Activated naive CD8-positive, alpha-beta T cell (primary cell): ENCODE measurements at regions not wholly inside any gene's neighbourhood (a gene's known extent, or its start where the extent isn't known, plus 50 kb on each side); places are given as distances from the start of the nearest gene placed in this dataset.
"Not testable (repeated sequence)": the region's sequence is repeated elsewhere in the genome, so short reads cannot be mapped to it uniquely, and the experiment has no call there.

Experiments used
- H3K27ac Mint-ChIP-seq: one replicate; pipeline ENCODE4 v1.8.0; 2021; ENCODE audit warnings: mixed read lengths
- H3K27me3 Mint-ChIP-seq: one replicate; pipeline ENCODE4 v1.8.0; 2021; ENCODE audit warnings: mixed read lengths
- H3K36me3 Mint-ChIP-seq: one replicate; pipeline ENCODE4 v1.8.0; 2021; ENCODE audit warnings: mixed read lengths
- H3K4me1 Mint-ChIP-seq: one replicate; pipeline ENCODE4 v1.8.0; 2021; ENCODE audit warnings: low read depth, mixed read lengths
- H3K4me3 Mint-ChIP-seq: one replicate; pipeline ENCODE4 v1.8.0; 2021; ENCODE audit warnings: mild to moderate bottlenecking, mixed read lengths
- H3K9me3 Mint-ChIP-seq: one replicate; pipeline ENCODE4 v1.8.0; 2021; ENCODE audit warnings: low read depth, mixed read lengths

DNA sequence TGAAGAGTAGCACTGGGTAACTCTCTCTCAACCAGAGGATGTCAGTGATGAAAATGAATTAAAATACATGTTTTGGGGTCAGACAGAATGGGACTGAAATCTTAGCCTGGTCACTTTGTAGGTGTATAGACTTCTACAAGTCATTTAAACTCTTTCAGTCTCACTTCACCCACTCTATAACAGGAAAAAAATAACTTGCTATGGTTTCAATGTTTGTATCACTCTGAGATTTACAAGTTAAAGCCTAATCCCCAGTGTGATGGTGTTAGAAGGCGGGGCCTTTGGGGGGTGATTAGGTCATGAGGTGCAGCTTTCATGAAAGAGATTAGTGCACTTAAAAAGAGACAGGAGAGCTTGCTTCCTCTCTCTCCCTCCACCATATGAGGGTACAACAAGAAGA lies 134.8 kb downstream of the INHBA start:
- Mint-ChIP-seq H3K27ac (no peak overlapping the region), H3K4me3 (no peak overlapping the region), H3K36me3 (no peaks in the 10 kb centered on the region), H3K4me1 (no peaks in the 10 kb centered on the region), H3K9me3 (peaks cover 8% of the 10 kb centered on the region), H3K27me3 (no peaks in the 10 kb centered on the region)

DNA sequence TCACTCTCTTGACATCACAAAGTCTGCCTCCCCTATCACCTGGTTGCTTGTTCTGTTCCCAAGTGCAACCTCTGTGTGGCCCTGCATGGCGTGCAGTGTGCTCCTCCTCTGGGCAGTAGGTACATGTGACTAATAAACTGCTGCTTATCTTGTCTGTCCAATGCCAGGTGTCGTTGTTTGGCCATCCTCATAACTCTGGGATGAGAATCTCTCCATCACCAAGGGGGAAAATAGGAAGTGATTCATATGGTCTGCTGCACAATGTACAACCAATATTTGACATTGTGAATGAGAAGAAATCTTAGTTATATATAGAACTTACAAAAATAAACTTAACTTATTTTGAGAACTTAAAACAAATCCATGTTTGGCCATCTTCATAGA lies 135.2 kb downstream of the INHBA start:
- Mint-ChIP-seq H3K27me3 (no peaks in the 10 kb centered on the region), H3K4me1 (no peaks in the 10 kb centered on the region), H3K36me3 (no peaks in the 10 kb centered on the region), H3K27ac (no peak overlapping the region), H3K9me3 (peaks cover 10% of the 10 kb centered on the region), H3K4me3 (no peak overlapping the region)

DNA sequence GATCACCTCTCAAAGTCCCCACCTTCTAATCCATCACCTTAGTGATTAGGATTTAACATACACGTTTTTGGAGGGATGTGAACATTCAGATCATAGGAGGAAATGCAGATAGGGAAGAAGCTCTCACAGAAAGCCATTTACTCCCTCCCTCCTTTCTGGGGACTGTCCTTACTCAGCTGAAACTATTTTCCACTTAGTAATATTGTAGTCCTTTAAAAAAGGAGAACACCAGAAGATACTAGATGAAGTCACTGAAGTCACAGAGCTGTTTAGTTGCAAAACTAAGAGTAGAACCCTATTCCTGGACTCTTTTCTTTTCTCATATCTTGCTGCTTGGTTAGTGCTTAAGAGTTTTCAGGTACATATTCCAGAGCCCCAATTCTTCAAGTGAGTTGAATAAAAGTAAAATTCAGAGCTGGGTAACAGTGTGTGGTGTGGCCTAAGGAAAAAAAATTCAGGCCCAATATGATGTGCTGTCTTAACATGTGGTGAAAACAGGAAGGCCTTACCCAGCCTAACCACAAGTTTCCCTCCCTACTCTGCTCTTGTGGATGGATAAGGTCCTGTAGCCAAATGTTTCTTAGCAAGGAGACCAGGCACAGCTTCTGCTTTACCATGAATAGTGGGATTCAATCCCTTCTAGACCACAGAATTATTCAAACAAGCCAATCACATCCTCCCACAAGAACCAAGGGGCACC lies 135.7 kb downstream of the INHBA start:
- no peaks in the 10 kb centered on the region for H3K4me1 Mint-ChIP-seq
- no peaks in the 10 kb centered on the region for H3K27me3 Mint-ChIP-seq
- no peak overlapping the region for H3K27ac Mint-ChIP-seq
- H3K4me3 Mint-ChIP-seq, result no peak overlapping the region
- peaks cover 12% of the 10 kb centered on the region for H3K9me3 Mint-ChIP-seq
- H3K36me3 Mint-ChIP-seq, result no peaks in the 10 kb centered on the region

DNA sequence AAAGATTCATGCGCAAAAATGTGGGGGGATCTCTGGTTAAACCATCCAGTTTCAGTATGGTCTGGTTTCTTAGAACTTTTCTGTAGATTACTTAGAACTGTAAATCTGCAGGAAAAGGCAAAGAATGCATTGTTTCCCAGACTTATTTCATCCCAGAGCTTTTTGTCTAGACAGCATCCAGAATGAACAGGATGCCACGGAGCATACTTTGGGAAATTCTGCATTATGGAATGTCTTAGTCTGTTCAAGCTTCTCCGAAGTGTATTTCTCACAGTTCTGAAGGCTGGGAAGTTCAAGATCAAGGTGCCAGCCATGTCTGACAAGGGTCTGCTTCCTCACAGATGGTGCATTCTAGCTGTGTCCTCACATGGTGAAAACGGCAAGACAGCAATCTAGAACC lies 136.3 kb downstream of the INHBA start:
- Mint-ChIP-seq H3K27me3 (no peaks in the 10 kb centered on the region), H3K4me3 (no peak overlapping the region), H3K36me3 (no peaks in the 10 kb centered on the region), H3K9me3 (peaks cover 12% of the 10 kb centered on the region), H3K4me1 (no peaks in the 10 kb centered on the region), H3K27ac (no peak overlapping the region)

DNA sequence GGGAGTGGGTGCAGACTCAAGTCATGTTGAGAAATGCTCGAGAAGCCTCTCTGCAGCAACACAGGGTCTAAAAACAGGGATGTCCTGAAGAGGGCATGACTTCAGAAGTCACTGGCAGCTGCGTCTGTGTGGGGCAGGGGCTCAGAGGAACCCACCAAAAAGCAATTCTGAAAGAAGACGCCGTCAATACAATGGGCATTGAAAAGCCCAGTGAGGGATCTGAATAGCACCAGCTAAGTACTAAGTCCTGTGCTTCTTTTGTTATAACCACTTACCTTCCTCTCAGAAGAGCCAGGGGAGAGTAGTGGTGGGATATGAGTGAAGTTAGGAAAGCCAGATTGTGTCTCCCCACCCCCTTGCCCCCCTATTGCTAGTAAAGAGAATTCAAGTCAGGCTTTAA lies 137.2 kb downstream of the INHBA start:
- no peaks in the 10 kb centered on the region for H3K4me1 Mint-ChIP-seq
- H3K27me3 Mint-ChIP-seq, result no peaks in the 10 kb centered on the region
- no peak overlapping the region for H3K27ac Mint-ChIP-seq
- H3K4me3 Mint-ChIP-seq, result no peak overlapping the region
- peaks cover 4% of the 10 kb centered on the region for H3K9me3 Mint-ChIP-seq
- no peaks in the 10 kb centered on the region for H3K36me3 Mint-ChIP-seq

DNA sequence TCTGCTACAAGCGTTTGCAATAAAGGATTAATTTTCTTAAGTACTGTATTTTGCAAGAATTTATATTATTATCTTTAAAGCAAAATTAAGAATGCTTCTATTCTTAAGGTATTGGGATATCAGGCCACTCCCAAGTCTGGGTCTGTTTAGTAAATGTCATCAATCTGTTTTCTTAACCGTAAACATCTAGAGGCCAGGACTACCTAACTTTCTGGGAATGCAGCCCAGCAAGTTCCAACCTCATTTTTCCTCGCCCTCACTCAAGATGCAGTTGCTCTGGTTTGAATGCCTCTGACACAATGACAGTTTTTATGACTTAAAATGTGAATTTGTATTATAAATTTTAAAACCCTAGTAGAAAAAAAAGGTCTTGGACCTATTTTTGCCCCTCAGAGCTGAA lies 143.5 kb downstream of the INHBA start:
- no peak overlapping the region for H3K4me3 Mint-ChIP-seq
- no peaks in the 10 kb centered on the region for H3K4me1 Mint-ChIP-seq
- peaks cover 10% of the 10 kb centered on the region for H3K9me3 Mint-ChIP-seq
- no peaks in the 10 kb centered on the region for H3K36me3 Mint-ChIP-seq
- no peaks in the 10 kb centered on the region for H3K27me3 Mint-ChIP-seq
- no peak overlapping the region for H3K27ac Mint-ChIP-seq

DNA sequence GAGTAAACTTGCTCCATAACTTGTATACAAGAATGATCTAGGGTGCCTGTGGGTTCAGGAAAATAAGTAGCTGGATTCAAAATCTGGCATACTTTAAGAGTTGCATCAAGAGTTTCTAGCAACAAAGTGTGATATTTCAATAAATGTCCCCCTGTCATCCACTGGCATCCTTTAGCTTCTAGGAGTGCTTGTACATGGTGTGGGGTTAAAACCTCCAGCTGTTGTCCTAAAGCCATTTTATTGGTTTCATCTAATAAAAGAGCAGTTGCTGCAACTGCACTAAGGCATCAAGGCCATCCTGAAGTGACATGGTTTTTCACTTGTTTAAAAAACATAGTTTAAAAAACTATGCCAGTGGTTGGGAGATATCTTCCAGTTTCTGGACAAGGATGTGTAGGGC lies 148.4 kb downstream of the INHBA start:
- no peaks in the 10 kb centered on the region for H3K36me3 Mint-ChIP-seq

DNA sequence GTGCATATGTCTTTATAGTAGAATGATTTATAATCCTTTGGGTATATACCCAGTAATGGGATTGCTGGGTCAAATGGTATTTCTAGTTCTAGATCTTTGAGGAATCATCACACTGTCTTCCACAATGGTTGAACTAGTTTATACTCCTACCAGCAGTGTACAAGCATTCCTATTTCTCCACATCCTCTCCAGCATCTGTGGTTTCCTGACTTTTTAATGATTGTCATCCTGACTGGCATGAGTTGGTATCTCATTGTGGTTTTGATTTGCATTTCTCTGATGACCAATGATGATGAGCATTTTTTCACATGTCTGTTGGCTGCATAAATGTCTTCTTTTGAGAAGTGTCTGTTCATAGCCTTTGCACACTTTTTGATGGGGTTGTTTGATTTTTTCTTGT lies 152.8 kb downstream of the INHBA start:
- H3K4me1 Mint-ChIP-seq, H3K4me3 Mint-ChIP-seq, H3K27me3 Mint-ChIP-seq, H3K36me3 Mint-ChIP-seq, H3K27ac Mint-ChIP-seq, H3K9me3 Mint-ChIP-seq: not testable (repeated sequence)

More for the DNA sequence above, 148.4 kb downstream of the INHBA start:
- Mint-ChIP-seq H3K4me1 (no peaks in the 10 kb centered on the region), H3K27ac (no peak overlapping the region), H3K9me3 (peaks cover 9% of the 10 kb centered on the region), H3K4me3 (no peak overlapping the region), H3K27me3 (no peaks in the 10 kb centered on the region)

DNA sequence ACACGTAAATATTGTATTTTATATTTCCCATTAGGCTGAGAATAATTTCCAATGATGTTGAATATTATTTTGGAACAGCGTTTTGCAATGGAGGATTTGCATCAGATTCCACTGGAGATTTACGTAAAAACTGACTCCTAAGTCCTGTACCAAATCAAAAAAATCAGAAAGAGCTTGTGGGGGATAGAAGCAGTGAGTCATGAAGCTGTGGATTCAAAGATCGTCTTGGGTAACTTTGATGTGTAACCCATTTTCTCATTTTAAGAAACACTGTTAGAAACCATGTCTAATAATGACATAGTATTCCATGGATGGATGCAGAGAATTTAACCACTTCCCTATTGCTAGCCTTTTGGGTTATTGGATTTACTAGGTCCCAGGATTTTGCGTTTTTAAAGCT lies 158.6 kb downstream of the INHBA start:
- no peaks in the 10 kb centered on the region for H3K36me3 Mint-ChIP-seq
- no peaks in the 10 kb centered on the region for H3K4me1 Mint-ChIP-seq
- H3K27me3 Mint-ChIP-seq, result no peaks in the 10 kb centered on the region
- no peak overlapping the region for H3K4me3 Mint-ChIP-seq
- H3K27ac Mint-ChIP-seq, result no peak overlapping the region
- no peaks in the 10 kb centered on the region for H3K9me3 Mint-ChIP-seq

DNA sequence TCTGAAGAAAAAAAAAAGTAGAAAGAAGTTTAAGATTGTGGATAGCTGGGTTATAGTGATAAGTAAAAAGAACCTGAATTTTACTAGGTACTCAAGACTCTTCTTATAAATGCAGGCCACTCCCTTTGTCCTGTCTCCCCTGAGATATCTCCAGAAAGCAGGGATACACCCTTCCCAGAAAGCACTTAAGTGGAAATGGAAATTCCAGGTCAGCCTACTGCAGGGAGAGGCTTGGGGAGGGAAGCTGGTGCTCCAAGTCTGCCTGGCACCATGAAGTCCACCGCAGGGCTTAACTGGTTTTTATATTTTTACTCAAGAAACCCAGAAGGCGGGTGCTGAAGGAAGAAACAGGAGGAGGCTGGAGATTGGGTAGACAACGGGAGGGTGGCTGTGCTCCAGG lies 162.3 kb downstream of the INHBA start:
- Mint-ChIP-seq H3K9me3 (no peaks in the 10 kb centered on the region), H3K36me3 (no peaks in the 10 kb centered on the region), H3K27ac (no peak overlapping the region), H3K4me1 (no peaks in the 10 kb centered on the region), H3K27me3 (no peaks in the 10 kb centered on the region), H3K4me3 (no peak overlapping the region)

DNA sequence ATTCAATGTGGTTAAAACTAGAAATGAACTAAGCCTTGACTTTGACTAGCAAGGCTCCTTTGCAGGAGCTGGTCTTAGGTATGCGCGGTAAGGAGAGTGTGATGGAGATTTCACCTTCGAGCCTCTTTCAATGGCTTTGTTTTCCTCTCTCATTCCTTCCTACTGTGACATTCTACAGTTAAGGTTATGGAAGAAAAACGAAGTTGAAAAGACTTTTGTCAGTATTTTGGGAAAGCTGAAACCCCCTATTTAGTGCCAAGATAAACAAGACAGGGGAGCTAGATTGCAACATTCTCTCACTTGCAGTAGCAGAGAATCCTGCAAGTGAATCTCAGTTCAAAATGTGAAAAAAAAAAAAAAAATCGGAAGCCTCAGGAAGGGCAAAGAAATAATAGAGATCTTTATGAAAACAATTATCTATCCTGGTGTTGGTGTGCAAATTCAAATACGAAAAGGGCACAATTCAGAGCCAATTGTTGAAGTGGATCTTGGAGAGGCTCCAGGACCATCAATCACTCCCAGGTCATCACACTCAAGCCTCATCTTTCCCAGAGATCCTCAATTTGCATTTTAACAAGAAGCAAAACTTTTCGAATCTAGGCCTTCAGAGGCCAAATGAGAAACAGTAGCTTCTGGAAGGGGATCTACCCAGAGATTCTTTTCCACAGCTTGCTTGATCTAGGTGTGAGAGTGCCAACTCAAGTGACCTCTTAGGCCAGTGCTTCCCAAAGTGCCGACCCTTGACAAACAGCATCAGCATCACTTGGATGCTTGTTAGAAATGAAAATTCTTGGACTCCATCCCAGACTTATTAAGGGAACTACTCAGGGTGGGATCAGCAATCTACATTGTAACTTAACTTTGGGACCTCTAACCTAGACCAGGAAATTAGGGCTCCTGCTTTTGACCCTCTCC lies 163.8 kb downstream of the INHBA start:
- Mint-ChIP-seq H3K27ac (no peak overlapping the region), H3K27me3 (no peaks in the 10 kb centered on the region), H3K4me3 (no peak overlapping the region), H3K36me3 (no peaks in the 10 kb centered on the region), H3K9me3 (no peaks in the 10 kb centered on the region), H3K4me1 (no peaks in the 10 kb centered on the region)

DNA sequence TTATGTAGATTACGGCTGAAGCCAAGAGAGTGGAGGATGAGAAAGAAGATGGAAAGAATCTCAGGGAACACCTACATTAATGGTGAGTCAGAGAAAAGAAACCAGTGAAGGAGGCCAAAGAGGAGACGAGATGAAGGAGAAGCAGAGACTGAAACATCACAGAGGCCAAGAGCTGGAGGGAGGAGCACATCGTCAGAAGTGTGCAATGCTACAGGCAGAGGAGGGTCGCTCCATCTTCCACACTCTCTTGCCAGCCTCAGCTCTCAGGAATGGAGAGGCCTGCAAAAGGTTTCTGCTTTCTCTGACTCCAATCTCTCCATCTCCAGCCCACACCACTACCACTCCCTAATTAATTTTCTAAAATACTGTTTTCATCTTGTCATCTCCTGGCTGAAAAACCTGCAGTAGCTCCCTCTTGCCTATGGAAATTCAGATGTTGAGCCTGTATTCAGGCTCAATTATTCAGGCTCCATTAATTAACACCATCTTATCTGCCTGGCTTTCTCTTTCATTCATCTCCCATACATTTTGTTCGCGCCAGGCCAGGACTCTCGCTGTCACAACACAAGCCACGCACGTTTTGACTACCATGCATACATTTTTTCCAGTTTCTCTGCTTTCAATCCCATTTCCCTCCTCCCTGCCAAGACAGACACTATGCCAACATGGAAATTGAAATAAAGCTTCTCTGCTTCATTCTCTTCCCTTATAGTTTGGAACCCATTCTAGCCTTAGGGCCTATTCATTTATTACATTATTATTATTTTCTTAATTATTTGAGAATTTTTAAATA lies 165.8 kb downstream of the INHBA start:
- H3K9me3 Mint-ChIP-seq, result no peaks in the 10 kb centered on the region
- no peak overlapping the region for H3K4me3 Mint-ChIP-seq
- no peaks in the 10 kb centered on the region for H3K27me3 Mint-ChIP-seq
- H3K4me1 Mint-ChIP-seq, result no peaks in the 10 kb centered on the region
- H3K36me3 Mint-ChIP-seq, result no peaks in the 10 kb centered on the region
- no peak overlapping the region for H3K27ac Mint-ChIP-seq

DNA sequence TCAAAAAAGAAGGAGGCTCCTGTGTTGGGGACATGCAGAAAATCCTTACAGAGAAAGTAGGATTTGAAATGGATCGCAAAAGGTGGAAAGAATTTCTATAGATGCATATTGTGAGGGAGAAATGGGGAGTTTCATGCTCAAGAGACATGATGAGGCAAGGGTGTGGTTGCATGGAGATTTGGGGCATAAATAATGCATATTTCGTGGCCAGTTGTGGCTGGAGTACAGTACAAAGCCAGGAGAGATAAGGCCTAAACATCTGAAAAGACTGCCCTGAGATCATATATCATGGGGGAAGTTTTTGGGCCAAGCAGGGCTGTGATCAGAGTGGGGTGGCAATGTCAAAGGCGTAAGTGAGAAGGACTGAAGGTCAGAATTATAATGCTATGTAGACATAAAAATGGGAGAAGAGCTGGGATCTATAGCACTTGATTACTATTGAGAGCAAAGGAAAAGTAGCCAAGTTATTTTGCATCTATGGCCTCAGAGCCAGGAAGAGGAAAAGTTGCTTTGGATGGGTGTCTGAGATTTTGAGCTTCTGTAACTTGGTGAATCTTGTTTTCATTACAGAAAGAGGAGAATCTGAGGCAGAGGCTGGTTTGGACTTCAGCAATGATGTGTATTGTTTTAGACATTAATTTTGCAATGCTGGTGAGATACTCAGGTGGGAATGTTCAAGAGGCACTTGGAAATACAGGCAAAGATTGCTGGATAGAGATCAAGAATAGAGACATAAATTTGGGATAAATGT lies 166.6 kb downstream of the INHBA start:
- no peak overlapping the region for H3K4me3 Mint-ChIP-seq
- no peaks in the 10 kb centered on the region for H3K36me3 Mint-ChIP-seq
- H3K27ac Mint-ChIP-seq, result no peak overlapping the region
- no peaks in the 10 kb centered on the region for H3K27me3 Mint-ChIP-seq
- H3K9me3 Mint-ChIP-seq, result no peaks in the 10 kb centered on the region
- no peaks in the 10 kb centered on the region for H3K4me1 Mint-ChIP-seq

DNA sequence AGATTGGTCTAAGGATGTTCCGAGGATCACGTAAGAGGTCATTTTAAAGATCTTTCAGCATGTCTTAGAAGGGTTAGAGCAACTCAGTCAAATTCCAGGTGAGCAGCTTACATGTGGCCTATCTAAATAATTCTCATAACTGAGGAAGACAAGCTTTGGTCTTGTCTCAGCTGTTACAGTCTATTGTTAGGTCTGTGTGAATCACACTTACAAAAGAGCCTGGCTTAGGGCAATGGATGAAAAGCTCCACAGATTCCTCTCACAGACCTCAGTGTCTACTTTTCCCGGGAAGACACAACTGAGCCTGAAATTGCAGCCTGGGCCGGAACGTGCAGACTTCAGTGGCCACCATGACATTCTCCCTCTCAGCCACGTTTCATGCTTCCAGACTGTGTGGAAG lies 173.1 kb downstream of the INHBA start:
- no peaks in the 10 kb centered on the region for H3K4me1 Mint-ChIP-seq
- no peaks in the 10 kb centered on the region for H3K27me3 Mint-ChIP-seq
- H3K4me3 Mint-ChIP-seq, result no peak overlapping the region
- no peak overlapping the region for H3K27ac Mint-ChIP-seq
- H3K36me3 Mint-ChIP-seq, result no peaks in the 10 kb centered on the region
- no peaks in the 10 kb centered on the region for H3K9me3 Mint-ChIP-seq
